CD4-positive, alpha-beta T cell treated with Interleukin-15 for 4 hours (primary cell): ENCODE measurements at regions not wholly inside any gene's neighbourhood (a gene's known extent, or its start where the extent isn't known, plus 50 kb on each side); places are given as distances from the start of the nearest gene placed in this dataset.
"Not testable (repeated sequence)": the region's sequence is repeated elsewhere in the genome, so short reads cannot be mapped to it uniquely, and the experiment has no call there.

Source experiments
- DNase-seq: peaks from one replicate; pipeline ENCODE4 v3.0.0-alpha.2; 2020; ENCODE audit warnings: low spot score

- DNase-seq: no peak
These were observed 192.0 kb downstream of the HNRNPD start for GRCh38 chr4:82181789-82182188.

GRCh38 chr4:82172186-82172585 is 201.6 kb downstream of the HNRNPD start:
- no peak for DNase-seq

GRCh38 chr4:82171531-82172155 is 202.1 kb downstream of the HNRNPD start:
- DNase-seq: no peak

DNA sequence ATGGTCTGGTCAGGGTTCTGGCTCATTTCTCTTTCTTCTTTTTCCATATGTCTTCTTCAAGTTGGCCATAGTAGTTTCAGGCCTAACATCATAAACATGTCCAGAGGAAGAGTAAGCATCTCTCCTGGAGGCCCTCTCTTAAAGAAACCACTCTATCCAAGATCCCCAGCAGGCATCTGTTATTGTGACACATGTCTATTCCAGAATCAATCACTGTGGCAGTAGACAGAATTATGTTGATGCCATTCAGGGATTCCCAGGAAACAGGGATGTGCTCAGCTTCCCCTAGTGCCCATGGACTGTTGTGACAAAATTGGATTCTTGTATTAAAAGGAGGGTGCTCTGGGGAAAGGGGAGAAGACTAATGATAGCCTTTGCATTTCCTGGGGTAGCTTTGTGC is 224.0 kb downstream of the HNRNPD start:
- DNase-seq: no peak

GRCh38 chr4:82145850-82146249 is 227.9 kb downstream of the HNRNPD start:
- DNase-seq: no peak

DNA sequence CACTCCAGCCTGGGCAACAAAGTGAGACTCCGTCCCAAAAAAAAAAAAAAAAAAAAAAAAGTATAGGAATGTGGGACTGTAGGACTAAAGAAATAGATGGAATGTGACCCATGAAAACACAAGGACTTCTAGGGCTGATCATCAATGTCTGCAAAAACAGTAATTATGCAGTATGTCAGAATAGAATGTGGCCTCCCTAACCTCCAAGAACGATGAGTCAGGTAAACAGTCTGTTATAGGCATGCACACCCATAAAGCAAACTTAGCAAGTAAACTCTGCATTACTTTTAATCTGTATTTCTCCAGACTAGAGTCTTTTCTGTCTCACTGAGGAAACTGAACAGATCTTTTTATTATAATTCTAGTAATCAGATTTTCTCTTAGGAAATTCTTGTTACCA is 233.4 kb downstream of the HNRNPD start:
- DNase-seq: no peak

GRCh38 chr4:82139287-82139686 is 234.5 kb downstream of the HNRNPD start:
- DNase-seq: no peak

GRCh38 chr4:82138374-82138773 is 235.4 kb downstream of the HNRNPD start:
- no peak for DNase-seq

DNA sequence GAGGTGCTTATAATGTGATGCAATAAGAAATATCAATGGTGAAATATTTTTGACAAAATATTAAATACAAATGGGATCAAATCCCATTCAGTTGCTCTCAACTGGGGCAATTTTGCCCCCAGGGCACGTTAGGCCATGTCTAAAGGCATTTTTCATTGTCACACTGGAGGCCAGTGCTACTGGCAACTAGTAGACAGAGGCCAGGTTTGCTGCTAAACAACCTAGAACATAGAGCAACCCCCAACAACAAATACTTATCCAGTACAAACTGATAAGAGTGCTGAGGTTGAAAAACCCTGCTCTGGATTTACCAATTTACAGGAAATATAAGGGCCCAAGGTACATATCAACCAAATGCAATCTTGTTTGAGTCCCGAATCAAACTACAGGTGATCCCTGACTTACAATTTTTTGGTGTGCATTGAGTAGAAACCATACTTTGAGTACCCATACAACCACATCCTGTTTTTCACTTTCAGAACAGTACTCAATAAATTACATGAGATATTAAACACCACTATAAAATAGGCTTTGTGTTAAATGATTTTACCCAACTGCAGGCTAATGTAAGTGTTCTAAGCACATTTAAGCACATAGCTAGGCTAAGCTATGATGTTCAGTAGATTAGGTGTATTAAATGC is 237.5 kb downstream of the HNRNPD start:
- DNase-seq: peak; percentile 21

DNA sequence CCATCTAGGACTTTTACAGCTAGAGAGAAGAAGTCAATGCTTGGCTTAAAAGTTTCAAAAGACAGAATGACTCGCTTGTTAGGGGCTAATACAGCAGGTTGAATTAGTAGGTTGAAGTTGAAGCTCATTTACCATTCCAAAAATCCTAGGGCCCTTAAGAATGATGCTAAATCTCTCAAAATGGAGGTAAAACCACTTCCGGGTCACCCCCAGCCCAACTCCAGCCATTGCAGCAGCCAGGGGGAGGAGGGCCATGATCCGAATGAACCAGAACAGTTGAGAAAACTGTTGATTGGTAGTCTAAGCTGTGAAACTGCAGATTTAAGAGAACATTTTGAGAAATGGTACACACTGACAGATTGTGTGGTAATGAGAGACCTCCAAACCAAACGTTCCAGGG is 245.4 kb downstream of the HNRNPD start:
- DNase-seq: no peak

DNA sequence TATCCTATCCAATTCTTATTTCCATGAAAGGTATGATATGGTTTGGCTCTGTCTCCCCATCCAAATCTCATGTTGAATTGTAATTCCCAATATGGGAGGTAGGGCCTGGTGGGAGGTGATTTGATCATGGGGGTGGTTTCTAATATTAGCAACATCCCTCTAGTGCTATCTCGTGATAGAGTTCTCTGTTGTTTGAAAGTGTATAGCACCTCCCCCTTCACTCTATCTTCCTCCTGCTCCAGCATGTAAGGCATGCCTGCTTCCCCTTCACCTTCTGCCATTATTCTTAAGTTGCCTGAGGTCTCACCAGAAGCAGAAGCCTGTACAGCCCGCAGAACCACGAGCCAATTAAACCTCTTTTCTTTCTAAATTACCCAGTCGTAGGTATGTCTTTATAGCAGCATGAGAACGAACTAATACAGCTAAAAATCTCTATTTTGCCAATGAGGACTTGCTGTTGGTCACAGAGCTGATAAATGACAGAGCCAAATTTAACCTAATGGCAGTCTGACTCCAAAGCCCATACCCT is 247.2 kb downstream of the HNRNPD start:
- no peak for DNase-seq

DNA sequence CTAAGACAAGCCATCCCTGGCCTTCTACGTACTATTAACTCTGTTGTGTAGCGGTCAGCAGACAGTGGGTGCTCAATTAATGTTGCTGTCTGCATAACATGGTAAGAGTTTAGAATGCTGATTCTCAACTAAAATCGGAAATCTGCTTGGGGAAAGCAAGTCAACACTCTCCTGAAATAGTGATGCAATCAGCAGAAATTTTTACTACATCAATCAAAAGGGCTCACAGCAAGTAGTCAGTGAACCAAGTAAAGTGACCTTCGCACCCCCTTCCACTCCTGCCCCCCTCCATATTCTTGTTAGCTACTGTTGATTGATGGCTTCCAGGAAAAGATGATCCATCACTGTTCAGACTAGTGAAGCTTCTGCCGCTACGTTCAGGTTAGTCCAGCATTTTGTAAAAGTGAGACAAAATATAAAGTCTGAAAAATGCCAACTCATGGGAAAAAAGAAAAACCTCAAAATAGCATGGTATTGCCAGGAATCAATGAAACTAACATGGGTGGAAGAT is 247.9 kb downstream of the HNRNPD start:
- DNase-seq: no peak

DNA sequence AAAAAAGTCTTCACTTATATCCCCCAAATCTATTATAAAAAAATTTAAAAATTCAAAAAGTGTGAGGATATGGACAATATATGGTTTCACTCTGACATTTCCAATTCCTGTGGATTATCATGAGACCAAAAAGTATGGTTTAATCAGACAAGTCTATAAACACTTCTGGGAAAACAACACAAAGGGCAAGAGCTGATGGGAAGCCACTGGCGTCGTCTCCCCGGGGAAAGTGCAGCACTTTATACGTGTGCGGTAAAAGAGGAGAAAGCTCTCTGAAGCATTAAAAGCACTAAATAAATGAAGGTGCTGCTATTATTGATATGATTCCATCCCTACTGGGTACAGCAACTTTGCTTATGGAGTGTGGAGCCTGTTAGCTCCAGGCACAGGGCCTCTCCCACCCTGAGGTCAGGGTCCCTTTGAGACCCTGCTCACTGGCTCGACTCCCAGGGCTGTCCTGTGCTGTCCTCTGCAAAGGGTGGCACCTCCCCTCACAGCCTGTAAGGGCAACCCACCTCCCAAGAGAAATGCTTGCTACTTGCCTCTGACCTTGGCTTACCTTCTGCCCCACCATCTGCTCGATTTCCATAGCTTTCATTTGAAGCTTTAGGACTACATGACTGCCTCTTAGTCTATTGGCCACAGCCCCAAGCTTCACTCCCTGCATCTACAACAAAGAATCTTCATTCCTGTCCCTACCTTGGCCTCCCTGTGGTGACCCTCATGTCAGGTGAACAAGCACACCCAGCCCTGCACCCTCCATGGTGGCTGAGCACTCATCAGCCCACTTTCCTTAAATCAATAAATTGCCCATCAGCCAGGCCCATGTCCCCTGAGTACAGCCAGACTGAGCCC is 248.6 kb downstream of the HNRNPD start:
- DNase-seq: no peak

DNA sequence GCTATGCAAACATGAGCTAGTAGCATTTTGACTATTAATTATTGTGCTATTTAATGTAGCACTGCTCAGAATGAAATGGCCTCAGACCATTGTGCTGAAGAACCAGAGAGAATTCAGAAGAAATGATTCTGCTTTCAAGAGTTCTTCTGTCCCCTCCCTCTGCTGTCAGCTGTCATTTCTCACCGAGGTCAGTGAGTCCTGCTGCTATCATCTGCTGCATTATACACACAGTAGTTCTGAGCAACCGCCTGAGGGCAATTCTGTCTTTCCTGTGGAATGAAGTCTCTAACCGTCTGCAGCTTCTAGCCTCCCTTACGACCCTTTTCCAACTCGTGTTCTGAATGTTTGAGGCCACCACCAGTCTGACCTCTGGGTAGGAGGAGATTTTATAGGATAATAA is 249.4 kb downstream of the HNRNPD start:
- DNase-seq: no peak

DNA sequence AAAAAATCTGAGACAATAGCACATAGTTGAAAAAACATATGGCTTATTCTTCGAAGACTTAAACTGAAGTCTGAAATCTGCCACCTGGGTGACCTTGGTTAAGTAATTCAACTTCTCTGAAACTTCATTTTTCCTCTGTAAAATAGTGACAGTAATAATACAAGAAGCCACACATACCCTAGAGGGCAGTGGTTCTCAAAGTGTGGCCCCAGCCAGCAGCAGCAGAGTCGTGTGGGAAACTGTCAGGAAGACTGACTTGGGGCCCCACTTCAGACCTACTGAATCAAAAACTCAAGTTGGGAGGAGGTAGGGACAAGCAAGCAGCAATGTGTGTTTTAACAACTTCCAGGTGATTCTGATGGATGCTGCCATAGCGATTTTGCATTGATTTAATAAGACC is 249.9 kb downstream of the HNRNPD start:
- no peak for DNase-seq

GRCh38 chr4:82115183-82115582 is 258.6 kb downstream of the HNRNPD start:
- not testable (repeated sequence) for DNase-seq

- no peak for DNase-seq
These were observed 265.3 kb downstream of the HNRNPD start for GRCh38 chr4:82108506-82108905.

DNA sequence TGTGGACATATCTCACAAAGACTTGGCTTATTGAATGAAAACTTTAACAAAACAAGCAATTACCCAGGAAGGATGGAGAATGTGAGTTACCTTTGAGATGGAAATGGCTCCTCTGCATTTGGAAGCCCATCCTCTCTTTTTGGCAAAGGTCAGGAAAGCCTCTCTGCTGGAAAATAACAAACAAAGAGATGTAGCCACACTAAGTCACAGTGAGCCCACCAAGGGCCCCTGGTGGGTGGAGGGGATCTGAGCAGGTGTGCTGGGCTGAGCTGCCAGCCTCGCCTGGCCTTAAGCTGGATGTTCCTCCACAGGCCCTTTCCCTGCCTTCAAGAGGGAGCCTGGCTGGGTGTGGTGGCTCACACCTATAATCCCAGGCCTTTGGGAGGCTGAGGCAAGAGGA is 269.2 kb downstream of the HNRNPD start:
- DNase-seq: no peak

- no peak for DNase-seq
These were observed 273.7 kb downstream of the HNRNPD start for GRCh38 chr4:82099928-82100579.

GRCh38 chr4:82097504-82097903 is 276.3 kb downstream of the HNRNPD start:
- DNase-seq: no peak

DNA sequence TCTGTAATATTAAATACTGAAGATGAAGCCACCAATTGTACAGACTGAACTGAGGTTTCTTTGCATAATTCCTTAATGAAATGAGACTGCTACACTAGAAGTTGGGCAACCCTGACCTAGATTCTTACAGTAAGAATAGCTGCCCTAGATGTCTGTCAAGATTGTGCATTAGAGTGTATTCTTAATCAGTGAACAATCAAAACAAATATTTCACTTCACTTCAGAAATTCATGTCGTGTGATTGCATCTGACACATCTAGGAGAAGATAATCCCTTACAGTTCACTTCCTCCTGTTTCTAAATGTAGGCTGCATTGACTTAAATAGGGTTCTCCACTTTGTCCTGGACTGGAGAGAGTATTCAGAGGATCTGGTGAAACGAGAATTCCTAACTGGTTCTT is 283.1 kb downstream of the HNRNPD start:
- no peak for DNase-seq

GRCh38 chr4:82084747-82085146 is 289.0 kb downstream of the HNRNPD start:
- DNase-seq: no peak
